Dedifferentiated amniotic fluid mesenchymal stem cell (primary cell): ENCODE measurements at regions not wholly inside any gene's neighbourhood (a gene's known extent, or its start where the extent isn't known, plus 50 kb on each side); places are given as distances from the start of the nearest gene placed in this dataset.

ENCODE experiments used
- DNase-seq: peaks from one replicate; pipeline ENCODE4 v3.0.0-alpha.2; 2016; ENCODE audit errors: extremely low spot score

DNA sequence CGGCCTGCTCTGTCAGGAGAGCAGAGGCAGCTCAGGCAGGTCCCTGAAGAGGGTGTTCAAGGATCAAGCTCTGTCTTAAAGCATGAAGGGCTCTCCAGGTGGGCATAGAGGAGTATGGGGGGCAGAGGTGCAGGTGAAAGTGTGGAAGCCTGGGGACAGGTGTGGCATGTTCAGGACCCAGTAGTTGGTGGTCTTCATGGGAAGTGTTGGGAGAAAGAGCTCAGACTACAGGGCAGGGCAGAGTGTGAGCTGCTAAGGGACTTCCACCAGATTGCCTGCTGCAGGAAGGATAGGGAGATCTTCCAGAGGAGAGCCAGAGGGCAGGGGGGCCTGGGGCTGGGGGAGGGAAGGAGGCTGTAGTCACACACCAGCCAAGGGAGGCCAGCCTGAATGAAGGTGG is 156.5 kb upstream of the GDF10 start:
- DNase-seq: no peak

DNA sequence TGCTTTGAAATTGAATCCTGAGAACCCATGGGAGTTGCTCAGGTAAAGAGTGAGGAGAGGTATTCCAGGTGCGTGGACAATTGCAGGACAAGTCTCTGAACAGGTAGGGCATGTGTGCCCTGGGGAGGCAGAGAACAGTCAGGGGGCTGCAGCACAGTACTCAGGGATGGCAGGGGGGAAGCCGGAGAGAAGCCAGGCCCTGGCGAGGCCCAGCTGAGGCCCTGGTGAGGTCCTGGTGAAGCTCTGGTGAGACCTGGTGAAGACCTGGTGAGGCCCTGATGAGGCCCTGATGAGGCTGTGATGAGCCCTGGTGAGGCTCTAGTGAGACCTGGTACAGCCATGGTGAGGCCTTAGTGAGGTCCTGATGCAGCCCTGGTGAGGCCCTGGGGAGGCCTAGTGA is 155.5 kb upstream of the GDF10 start:
- no peak for DNase-seq

DNA sequence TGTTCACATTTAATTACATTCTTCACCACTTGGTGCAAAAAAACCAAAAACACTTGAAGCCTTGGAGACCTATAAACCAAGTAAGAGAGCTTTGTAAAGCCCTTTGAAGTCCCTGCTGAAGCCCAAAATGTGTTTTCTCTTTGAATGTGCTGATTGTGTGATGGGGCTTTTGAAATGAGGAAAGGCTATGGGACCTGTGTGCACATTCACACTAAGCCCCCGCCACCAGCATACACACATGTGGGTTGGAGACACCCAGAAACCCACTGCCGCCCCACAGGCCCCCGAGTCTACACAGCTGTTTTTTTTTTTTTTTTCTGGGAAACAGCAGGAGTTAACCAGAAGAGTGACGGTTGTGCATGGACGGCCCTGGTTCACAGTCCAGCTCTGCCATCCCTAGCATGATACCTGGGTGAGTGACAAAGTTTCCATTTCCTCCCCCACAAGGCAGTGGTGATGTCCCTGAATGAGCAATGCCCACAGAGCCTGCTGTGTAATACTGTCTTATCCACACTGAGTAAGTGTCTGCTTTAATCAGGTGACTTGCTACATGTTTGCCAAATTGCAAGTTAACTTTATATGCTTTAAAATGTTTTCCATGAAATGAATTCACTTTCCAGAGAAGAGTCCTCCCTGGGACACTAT is 154.6 kb upstream of the GDF10 start:
- DNase-seq: no peak

DNA sequence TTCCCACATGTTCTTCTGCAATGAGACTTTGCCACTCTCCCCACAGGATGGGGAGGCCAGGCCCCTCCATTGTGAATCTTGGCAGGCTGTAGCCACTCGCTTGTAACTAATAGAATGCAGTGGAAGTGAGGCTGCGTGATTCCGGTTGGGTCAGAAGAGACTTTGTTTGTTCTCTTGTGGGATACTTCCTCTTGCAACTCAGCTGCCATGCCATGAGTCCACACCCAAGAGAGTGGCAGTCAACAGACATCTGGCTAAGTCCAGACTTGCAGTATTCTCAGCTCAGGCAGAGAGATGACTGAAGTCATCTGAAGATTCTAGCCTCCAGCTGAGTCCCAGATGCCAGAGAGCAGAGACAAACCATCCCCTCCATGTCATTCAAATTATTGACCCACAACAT is 153.4 kb upstream of the GDF10 start:
- no peak for DNase-seq

DNA sequence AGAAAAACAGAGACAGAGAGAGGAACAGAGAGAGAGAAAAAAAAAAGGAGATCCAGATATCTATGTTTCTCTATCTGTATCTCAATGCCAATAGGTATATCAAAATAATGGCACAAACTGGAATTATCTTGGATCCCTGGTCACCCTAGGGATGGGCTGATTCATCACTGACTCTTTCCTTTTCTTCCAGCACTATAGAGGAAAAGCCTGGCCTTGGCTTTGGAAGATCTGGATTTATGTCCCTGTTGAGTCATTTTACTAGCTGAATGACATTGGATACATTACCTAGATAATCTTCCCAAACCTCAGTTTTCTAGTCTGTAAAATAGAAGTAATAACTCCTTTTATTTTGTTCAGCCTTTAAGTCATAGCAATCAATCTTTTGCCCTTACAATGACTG is 152.8 kb upstream of the GDF10 start:
- DNase-seq: no peak

DNA sequence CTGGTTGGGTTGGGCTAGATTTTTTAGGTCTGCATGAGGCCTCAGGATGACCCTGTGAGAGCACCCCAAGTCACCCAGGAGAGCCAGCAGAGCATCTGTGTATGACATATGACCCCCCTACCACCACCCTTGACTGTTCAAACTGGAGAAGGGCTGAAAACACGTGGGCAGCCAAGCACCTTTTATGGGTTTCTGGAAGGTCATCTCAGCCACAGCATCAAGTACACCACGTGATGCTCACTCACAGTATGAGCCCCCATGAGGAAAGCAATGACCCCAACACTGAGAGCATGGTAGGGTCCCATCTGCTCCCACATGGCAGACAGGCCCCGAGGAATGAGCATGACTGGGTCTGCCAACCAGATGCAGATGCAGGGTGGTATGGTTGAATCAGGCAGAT is 149.4 kb upstream of the GDF10 start:
- DNase-seq: no peak

DNA sequence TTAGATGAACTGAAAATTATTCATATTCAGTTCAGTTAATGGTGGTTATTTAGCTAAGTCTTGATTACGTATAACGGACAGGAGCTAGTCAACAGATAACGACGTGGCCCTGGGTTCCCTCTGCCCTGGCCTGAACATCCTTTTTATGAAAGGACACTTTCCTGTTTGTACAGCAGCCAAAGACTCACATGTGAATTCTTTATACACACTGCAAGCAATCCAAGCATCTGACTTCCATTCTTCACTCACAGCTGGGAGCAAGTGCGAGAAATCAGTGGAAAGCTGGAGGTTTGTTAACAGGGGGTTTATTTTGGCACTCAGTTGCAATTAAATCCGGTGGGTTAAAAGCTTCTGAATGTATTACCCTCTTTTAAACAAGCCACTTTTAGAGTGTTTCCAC is 148.1 kb upstream of the GDF10 start:
- DNase-seq: no peak

DNA sequence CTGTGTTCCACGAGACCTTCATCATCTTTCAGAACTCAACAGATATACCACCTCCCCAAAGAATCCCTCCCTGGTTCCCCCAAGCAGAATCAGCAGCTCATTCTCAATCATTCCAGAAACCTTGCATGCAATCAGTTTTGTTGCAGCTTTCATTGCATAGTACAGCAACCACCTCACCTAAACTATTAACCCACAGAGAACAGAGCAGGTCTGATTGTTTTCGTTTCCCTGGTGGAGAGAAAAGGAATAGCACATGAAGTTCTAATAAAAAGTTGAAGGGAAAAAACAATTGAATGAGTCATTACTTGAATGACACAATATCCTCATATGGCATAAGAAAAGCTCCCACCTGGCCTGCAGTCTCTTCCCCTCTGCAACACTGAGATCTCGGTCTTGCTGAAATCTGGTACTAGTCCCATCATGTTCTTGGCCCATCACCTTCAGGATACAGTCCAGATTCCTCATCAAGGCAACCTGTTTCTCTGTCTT is 147.1 kb upstream of the GDF10 start:
- DNase-seq: no peak

DNA sequence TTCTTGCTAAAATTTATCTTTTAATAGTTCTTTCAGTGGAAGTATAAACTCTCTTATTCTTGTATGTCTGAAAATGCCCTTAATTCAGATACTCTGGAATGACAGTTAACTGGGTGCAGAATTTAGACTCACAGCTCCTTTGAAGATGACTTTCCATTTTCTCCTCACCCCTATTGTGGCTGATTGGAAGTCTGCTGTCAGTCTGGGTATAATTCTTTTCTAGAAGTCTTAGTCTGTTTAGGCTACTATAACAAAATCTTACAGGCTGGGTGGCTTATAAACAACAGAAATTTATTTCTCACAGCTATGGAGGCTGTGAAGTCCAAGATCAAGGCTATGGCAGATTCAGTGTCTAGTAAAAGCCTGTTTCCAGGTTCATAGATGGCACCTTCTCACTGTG is 145.2 kb upstream of the GDF10 start:
- no peak for DNase-seq

DNA sequence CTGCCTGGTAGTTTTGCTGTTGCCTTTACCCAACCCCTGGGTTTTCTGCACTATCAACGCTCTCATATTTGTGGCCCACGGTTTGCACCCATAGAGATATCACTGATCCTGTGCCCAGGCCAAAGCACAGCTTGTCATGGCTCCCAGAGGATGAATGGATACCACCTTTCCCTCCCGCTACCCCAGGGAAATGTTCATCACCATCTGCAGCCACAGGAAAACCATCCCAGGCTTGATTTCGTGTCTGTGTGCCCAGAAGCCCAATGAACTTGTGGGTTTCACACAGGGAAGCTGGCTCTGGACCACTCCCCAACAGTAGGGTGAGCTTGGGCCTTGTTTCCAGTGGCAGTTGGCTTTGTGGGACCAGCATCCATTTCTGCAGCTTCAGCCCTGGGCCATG is 143.1 kb upstream of the GDF10 start:
- DNase-seq: no peak

DNA sequence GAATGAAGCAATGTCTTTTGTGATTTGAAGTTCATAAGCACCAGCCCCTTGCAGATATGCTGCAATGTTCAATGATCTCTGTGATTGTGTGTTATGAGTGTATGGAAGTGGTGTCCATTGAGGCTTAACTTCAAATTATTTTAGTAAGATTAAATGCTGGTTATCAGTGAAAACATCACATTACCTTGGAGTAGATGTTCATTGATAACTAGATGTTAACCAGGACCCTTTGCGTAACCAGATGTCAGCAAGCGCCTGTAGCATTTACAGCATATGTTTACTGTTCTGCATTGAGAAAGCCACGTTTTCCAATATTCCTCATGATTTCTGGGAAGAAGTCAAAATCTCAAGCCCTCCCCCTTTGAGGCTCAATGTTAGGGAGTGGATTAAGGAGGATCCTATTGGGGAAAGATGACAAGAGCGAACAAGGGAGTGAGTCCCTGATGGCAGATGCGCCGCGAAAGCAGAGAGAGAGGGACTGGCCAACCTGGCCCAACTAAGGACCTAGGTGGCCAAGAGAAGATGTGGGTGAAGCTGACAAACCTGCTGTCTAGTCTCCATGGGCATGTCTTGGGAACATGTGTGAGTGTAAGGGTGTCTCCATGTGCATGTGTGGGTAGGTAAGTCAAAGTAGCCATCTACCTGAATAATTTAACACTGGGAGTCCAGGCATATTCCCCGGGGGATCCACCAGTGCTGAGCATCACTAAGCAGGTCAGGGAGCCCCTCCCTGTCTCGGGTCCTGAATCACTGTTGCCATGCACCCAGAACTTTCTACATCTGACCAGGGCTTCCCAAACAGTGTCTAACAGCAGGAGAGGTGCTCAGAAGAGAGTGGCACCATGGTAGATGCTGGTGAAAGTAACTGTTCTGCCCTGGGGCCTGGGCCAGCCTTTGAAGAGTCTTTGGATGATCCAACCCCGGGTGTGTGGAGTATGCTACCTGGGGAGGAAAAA is 141.6 kb upstream of the GDF10 start:
- no peak for DNase-seq

DNA sequence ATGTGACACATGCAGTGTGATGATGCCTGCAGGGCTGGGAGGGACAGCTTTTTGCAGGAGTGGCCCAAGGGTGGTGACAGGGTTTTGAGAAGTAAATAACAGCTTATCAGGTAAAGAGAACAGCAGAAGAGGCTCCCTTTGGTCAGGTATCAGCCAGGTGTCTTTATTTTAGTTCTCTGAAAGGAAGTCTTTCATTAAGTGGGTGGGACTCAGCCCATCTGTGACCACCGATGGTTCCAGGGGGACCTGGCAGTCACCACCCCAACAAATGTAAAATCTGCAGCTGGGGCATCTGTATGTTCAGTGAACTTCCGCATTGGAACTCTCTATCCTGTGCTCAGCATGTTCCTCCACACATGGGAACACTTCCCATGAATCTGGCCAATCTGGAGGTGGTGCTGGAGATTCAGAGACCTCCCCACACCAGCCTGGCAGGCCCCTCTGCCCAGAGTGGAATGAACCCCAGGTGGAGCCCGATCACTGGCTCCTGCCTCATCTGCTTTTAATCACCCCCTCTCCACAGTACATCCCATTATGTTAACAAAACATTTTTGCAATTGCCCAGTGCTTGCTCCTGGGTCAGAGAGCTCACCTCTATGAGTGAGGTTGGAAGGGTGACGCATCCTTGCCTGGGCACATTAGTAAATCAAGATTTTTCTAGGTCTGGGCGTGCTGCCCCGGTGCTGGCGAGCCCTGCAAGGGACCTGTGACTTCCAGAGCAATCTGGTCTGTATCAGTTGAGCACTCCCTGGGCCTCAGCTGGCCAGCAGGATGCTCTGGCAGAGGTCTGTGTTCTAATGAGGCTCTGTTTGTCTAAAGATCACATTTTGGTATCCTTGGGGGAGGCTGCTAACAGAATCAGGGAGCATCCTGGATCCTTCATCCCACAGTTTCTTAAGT is 140.4 kb upstream of the GDF10 start:
- no peak for DNase-seq

DNA sequence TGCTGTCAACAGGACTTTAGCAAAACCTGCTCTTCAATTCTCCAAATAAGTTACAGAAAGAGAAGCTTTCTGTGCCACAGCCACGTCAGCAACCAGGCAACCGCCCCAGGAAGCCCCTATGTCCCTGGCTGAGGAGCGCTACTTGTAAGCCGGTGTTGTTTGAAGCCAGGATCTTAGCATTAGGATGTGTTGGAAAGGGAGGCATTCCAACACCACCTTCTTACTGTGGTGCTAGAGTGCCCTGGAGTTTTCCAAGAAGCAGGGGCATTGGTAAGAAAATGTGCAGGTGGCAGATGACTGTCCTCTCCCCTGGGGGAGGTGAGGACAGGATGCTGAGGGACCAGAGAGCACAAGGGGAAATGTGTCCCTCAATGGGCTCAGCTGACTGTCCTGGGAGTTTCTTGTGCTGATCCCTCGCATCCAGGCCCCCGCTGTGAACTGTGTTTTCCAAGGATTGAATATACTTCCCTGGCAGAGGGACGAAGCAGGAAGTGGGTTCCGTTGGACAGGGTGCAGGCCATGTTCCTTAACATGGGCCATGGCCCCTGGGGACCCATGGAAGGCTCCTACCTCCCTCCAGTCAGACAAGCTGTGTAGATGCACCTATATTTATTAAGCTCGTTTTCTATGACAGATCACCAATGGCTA is 139.6 kb upstream of the GDF10 start:
- no peak for DNase-seq

DNA sequence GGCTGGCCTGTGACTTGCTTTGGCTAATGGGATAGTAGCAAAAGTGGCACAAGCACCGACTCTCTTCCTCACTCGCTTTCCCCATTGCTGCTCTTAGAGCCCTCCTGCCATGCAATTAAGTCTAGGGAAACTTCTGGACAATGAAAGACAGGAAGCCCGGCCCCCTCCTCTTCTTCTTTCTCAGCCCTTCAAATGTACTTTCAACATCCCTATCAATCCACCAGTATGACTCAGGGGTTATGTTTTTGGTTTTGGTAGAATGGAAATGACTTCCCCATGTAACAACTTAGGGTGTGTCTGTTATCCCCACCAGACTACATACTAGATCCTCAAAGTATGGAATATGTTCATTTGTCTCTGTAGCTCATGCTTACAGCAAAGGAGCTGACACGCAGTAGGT is 139.0 kb upstream of the GDF10 start:
- DNase-seq: no peak

DNA sequence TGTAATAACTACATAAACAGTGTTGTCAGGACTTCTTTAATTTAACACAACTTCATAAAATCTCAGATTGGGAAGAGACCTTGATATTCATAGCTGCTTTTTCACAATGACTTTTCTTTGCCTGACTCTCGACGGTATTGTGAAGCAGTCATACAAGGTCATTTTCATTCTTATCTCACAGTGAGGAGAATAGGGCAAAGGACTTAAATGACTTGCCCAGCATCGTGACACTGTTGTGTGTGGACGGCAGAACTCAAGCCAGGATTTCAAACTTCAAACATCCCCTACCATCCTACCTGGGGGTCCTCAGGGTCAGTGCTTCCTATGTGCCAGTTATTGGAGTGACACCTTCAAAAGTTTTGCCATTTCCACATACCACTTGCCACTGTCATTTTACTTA is 138.5 kb upstream of the GDF10 start:
- no peak for DNase-seq

DNA sequence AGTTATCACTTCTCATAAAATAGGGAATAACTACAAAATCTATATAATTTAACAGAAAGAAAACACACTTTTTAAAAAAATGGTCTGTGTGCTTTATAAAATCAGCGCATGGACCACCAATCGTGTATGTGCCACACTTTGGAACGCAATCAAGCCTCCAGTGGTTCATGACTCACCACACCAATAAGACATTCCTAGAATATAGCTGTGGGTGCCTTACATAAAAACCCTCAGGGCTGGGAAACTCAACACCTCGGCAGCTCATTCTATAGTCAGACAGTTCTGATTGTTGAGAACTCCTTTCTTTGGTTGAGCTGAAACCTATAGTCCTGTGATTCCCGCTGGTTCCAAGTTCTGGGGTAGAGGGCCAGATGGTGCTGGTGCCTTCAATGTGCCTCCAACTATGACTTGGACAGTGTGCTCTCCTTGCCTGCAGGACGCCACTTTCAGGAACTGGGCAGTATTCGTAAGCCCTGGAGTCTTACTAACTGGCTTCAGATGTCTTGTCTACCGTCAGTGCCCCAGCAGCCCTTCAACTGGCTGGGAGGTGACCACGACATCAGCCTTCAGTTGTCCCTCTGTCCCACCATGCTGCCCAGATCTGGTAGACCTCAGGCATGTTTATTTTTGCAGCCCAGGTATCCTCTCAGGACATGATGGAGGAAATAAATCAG is 135.7 kb upstream of the GDF10 start:
- DNase-seq: peak; percentile 88

DNA sequence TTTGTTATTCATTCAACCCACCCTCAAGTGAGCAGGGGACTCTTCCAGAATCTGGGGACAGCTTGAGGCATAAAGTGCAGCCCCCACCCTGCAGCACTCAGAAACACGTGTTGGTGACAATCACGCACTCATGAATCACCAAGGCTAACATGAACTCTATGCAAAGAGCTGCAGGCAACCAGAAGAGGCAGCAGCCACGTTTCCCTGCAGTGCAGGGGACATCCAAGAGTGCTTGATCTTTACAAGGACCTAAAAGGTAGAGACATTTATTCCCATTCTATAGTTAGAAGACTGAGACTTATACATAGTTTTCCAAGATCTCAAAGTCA is 135.2 kb upstream of the GDF10 start:
- no peak for DNase-seq

DNA sequence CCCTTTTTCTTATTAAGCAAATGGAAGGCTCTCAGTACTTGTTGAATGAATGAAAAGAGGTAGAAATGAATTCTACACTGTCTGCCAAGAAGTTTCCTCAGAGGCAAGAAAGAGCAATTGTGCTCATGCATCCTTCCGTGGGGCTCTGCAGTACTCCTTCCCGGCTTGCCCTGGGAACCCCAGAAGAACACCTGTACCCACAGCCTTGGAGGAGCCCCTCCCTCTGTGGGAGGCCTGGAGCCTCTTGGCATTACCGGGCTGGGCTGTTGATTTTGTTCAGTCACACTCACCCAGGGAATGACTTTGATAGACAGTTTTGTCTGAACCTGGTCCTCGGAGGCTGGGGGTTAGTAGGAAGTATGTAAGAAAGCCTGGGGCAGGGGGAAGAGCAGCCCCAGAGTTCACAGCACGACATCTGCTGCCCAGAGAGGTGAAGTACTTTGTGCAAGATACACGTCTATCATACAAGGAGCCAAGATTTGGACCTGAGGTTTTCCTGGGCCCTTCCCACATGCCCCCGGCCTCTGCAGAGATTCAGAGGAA is 134.8 kb upstream of the GDF10 start:
- DNase-seq: no peak

DNA sequence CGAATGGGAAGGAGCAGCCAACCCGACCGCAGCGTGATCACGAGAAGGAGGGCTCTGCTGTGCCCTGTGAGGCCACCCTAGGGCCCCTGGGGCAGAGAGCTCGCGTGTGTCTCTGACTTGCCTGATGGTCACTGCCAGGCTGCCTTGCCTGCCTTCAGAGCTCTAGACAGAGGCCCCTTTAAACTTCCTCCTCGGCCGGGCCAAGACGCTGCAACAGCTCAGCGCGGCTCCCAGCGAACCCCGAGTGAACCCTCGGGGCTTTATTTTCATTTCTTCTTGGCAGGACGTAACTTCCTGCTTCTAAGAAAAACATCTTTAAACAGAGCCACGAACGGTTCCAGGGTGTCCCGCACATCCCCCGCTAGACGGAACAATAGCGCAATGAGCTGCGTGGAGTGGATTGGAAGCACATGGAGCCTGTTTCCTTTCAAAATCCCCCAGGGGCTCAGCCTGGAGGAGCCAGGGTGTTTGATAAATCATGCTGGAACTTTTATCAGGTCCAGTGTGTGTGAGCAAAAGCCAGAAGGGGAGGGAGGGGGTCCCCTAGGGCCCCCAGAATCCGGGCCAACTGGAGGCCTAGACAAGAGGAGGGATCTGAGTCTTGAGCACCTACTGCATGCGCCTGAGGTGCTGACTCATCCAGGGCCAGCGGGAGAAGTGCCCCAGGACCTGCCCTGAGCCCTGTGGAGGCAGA is 134.1 kb upstream of the GDF10 start:
- DNase-seq: peak; percentile 72

DNA sequence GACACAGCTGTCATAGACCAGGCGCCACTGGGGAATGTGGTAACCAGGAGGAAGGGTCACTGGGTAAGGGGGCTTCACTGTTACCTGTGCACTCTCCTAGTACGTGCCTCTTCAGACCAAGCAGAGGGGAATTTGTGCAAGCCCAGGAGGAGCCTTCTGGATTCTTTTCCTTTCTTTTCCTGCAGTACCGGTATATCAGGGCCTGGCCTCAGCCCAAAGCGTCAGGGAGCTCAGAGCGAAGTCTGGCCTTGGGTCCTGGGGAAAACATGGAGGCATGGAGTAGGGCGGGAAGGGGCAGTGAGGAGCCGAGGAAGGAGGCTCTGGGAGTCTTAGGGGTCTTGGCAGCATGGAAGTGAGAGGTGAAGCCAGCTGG is 133.6 kb upstream of the GDF10 start:
- no peak for DNase-seq
